VCaP (cell line): ENCODE measurements at regions not wholly inside any gene's neighbourhood (a gene's known extent, or its start where the extent isn't known, plus 50 kb on each side); places are given as distances from the start of the nearest gene placed in this dataset.

Experiments
- H3K27ac ChIP-seq: fragments of 450-650 bp; 2 replicates; pipeline ENCODE4 v1.5.1; 2017
- CTCF ChIP-seq: fragments of 450-650 bp; conservative IDR thresholded peaks from 2 replicates; pipeline ENCODE4 v1.5.1; 2017; ENCODE audit warnings: mild to moderate bottlenecking, moderate library complexity

- no peak for TF ChIP-seq CTCF
- H3K27ac ChIP-seq, result no peak overlapping the region
Measured at GRCh38 chr4:100041646-100042045, 91.6 kb upstream of the H2AZ1 start.

GRCh38 chr4:100034023-100034664 lies 84.1 kb upstream of the H2AZ1 start:
- no peak for TF ChIP-seq CTCF
- H3K27ac ChIP-seq, result no peak overlapping the region

- TF ChIP-seq CTCF, result no peak
- H3K27ac ChIP-seq, result no peak overlapping the region
Measured at GRCh38 chr4:100026066-100026465, 76.0 kb upstream of the H2AZ1 start.

GRCh38 chr4:100023800-100024199 lies 73.7 kb upstream of the H2AZ1 start:
- TF ChIP-seq CTCF, result no peak
- no peak overlapping the region for H3K27ac ChIP-seq

DNA sequence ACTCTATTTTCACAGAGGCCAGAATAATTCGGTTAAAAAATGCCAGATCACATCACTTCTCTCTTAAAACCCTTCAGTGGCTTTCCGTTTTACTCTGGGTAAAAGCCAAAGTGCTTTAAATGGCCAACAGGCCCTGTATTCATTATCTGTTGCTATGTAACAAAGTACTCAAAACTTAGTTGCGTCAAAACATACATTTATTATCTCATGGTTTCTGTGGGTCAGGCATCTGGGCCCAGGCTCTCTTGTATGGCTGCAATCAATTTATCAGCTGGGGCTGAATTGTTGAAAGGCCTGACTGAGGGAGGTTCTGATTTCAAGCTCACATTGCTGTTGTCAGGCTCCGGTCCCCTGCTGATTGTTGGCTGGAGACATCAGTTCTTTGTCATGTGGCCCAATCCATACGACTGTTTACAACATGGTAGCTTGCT lies 72.7 kb upstream of the H2AZ1 start:
- no peak overlapping the region for H3K27ac ChIP-seq

GRCh38 chr4:100019821-100020220 lies 69.7 kb upstream of the H2AZ1 start:
- TF ChIP-seq CTCF, result no peak
- H3K27ac ChIP-seq, result no peak overlapping the region

More for the DNA sequence above, 72.7 kb upstream of the H2AZ1 start:
- no peak for TF ChIP-seq CTCF

- no peak for TF ChIP-seq CTCF
- no peak overlapping the region; the same call in 1 of the 2 replicates for H3K27ac ChIP-seq
Measured at GRCh38 chr4:100017637-100018310, 67.7 kb upstream of the H2AZ1 start.
